Left renal cortex interstitium (tissue), 4 donors: ENCODE measurements at regions not wholly inside any gene's neighbourhood (a gene's known extent, or its start where the extent isn't known, plus 50 kb on each side); places are given as distances from the start of the nearest gene placed in this dataset.

Experiments used
- DNase-seq, 4 donors: peaks; one replicate each; pipeline ENCODE4 v3.0.0-alpha.2; 2013; ENCODE audit warnings: low read depth in 4 of 4, low spot score in 2 of 4, missing footprints in 1 of 4

GRCh38 chr15:55031727-55032126, 165.0 kb downstream of the RSL24D1 start:
- DNase-seq, result no peak

- DNase-seq, result no peak
Measured at GRCh38 chr15:55026381-55026780, 170.4 kb downstream of the RSL24D1 start.

- no peak for DNase-seq
Measured at GRCh38 chr15:55017635-55018034, 179.1 kb downstream of the RSL24D1 start.

- DNase-seq, result no peak
Measured at GRCh38 chr15:55016225-55016624, 180.5 kb downstream of the RSL24D1 start.

- no peak for DNase-seq
Measured at GRCh38 chr15:55015093-55015445, 181.7 kb downstream of the RSL24D1 start.

GRCh38 chr15:55014391-55015092, 182.2 kb downstream of the RSL24D1 start:
- DNase-seq, result no peak

GRCh38 chr15:55008421-55008820, 188.3 kb downstream of the RSL24D1 start:
- no peak for DNase-seq

GRCh38 chr15:55007561-55007960, 189.2 kb downstream of the RSL24D1 start:
- no peak for DNase-seq

GRCh38 chr15:55005679-55006078, 191.1 kb downstream of the RSL24D1 start:
- no peak for DNase-seq

GRCh38 chr15:55003965-55004873, 192.5 kb downstream of the RSL24D1 start:
- DNase-seq, result no peak

- no peak for DNase-seq
Measured at GRCh38 chr15:54998661-54999060, 198.1 kb downstream of the RSL24D1 start.

- no peak for DNase-seq
Measured at GRCh38 chr15:54990793-54991192, 205.9 kb downstream of the RSL24D1 start.

- no peak for DNase-seq
Measured at GRCh38 chr15:54987881-54988280, 208.9 kb downstream of the RSL24D1 start.

GRCh38 chr15:54979964-54980363, 216.8 kb downstream of the RSL24D1 start:
- no peak for DNase-seq

- no peak for DNase-seq
Measured at GRCh38 chr15:54962637-54963036, 234.1 kb downstream of the RSL24D1 start.

- no peak for DNase-seq
Measured at GRCh38 chr15:54960266-54960665, 236.5 kb downstream of the RSL24D1 start.

GRCh38 chr15:54941417-54941816, 255.3 kb downstream of the RSL24D1 start:
- DNase-seq, result no peak

- no peak for DNase-seq
Measured at GRCh38 chr15:54917312-54917711, 279.4 kb downstream of the RSL24D1 start.

- no peak for DNase-seq
Measured at GRCh38 chr15:54915380-54915779, 281.4 kb downstream of the RSL24D1 start.

GRCh38 chr15:54884312-54884711, 312.4 kb downstream of the RSL24D1 start:
- no peak for DNase-seq

- no peak for DNase-seq
Measured at GRCh38 chr15:54859982-54860381, 336.8 kb downstream of the RSL24D1 start.

GRCh38 chr15:54854667-54855066, 342.1 kb downstream of the RSL24D1 start:
- no peak for DNase-seq
